Gastrocnemius medialis (tissue), 4 donors: ENCODE measurements at regions not wholly inside any gene's neighbourhood (a gene's known extent, or its start where the extent isn't known, plus 50 kb on each side); places are given as distances from the start of the nearest gene placed in this dataset.

Source experiments
- ATAC-seq, 2 donors: fragments of 150-250 bp; one replicate each; pipeline ENCODE4 v1.9.1; 2016
- DNase-seq, 2 donors: peaks; one replicate each; pipeline ENCODE4 v3.0.0-alpha.2; 2019
- H3K27ac ChIP-seq, 4 donors: fragments of 200-600 bp; sonication (generic); 1 replicate in 1 of 4; 2 replicates in 3 of 4; pipeline ENCODE4 v1.5.1; 2016 to 2018; ENCODE audit warnings: mild to moderate bottlenecking in 2 of 4, moderate library complexity in 1 of 4
- H3K27me3 ChIP-seq, 3 donors: fragments of 200-600 bp; sonication (generic) in 2 of 3; 1 replicate in 1 of 3; 2 replicates in 2 of 3; pipeline versions ENCODE4 v1.5.1 to v1.6.0; 2016 to 2019; ENCODE audit warnings: mild to moderate bottlenecking in 1 of 3, moderate library complexity in 1 of 3
- H3K36me3 ChIP-seq, 2 donors: fragments of 200-600 bp; sonication (generic) in 1 of 2; one replicate each; pipeline ENCODE4 v1.5.1; 2017 to 2018
- H3K4me1 ChIP-seq, 2 donors: fragments of 200-600 bp; sonication (generic) in 1 of 2; one replicate each; pipeline ENCODE4 v1.5.1; 2016 to 2017; ENCODE audit warnings: mild to moderate bottlenecking in 2 of 2
- H3K4me3 ChIP-seq, 4 donors: fragments of 200-600 bp; sonication (generic) in 3 of 4; 1 replicate in 1 of 4; 2 replicates in 3 of 4; pipeline ENCODE4 v1.5.1; 2016 to 2019; ENCODE audit warnings: mild to moderate bottlenecking in 2 of 4
- H3K9me3 ChIP-seq, 3 donors: fragments of 200-600 bp; sonication (generic) in 2 of 3; 1 replicate in 1 of 3; 2 replicates in 2 of 3; pipeline ENCODE4 v1.5.1; 2016 to 2019
- POLR2A ChIP-seq, 2 donors: fragments of 450-650 bp; IDR thresholded peaks; one replicate each; pipeline ENCODE4 v1.6.1; 2017; ENCODE audit warnings: antibody characterized with exemption in 2 of 2, mild to moderate bottlenecking in 2 of 2, moderate library complexity in 2 of 2
- in situ Hi-C, 4 donors: fragments of 200-750 bp; cut with MboI; loops; one replicate each; pipeline versions ENCODE4 v1.15.0 to v1.8.0; 2017; ENCODE audit warnings: low sequenced_read_pairs in 4 of 4
- intact Hi-C: fragments of 100-400 bp; cut with DNase I; formaldehyde crosslinking; loops from one replicate; pipeline ENCODE4 v1.15.1; 2023; ENCODE audit warnings: low total_unique reads
- TF ChIP-seq, protein P1 (sequence below), 5 experiments: fragments of 450-650 bp in 3 of 5; fragments of 200-600 bp in 2 of 5; sonication (generic) in 2 of 5; IDR thresholded peaks in 4 of 5; conservative IDR thresholded peaks in 1 of 5; 1 replicate in 4 of 5; 2 replicates in 1 of 5; pipeline ENCODE4 v1.5.1; 2016 to 2019; ENCODE audit warnings: antibody characterized with exemption in 5 of 5, mild to moderate bottlenecking in 3 of 5, moderate library complexity in 3 of 5

DNA sequence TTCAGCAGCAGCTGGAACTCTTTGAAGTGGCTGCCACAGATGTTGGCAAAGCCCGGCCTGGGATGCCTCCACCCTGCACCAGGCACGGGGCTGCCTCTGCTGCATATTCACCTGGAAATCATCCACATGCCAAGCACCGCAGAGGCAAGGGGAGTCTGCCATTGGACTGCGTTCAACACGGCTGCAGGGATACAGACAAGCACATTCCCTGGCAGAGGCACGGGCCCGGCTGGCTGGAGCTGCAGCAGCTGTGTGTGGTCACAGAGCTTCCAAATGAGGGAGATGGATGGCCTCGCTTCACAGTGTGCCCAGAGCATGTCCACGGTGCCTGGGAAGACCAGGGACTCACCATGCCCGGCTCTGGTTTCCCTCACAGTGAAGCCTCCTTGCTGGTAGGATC is 1378.9 kb downstream of the TBC1D22A start:
- H3K36me3 ChIP-seq: no peaks in the 10 kb centered on the region
- H3K9me3 ChIP-seq: no peaks in the 10 kb centered on the region
- ATAC-seq: no peak
- DNase-seq: no peak
- no peaks in the 10 kb centered on the region for H3K4me1 ChIP-seq
- no peak overlapping the region for H3K4me3 ChIP-seq
- in situ Hi-C loops (no loop called here), intact Hi-C loops (no loop called here)
- no peak overlapping the region for H3K27ac ChIP-seq
- TF ChIP-seq, protein P1, sequence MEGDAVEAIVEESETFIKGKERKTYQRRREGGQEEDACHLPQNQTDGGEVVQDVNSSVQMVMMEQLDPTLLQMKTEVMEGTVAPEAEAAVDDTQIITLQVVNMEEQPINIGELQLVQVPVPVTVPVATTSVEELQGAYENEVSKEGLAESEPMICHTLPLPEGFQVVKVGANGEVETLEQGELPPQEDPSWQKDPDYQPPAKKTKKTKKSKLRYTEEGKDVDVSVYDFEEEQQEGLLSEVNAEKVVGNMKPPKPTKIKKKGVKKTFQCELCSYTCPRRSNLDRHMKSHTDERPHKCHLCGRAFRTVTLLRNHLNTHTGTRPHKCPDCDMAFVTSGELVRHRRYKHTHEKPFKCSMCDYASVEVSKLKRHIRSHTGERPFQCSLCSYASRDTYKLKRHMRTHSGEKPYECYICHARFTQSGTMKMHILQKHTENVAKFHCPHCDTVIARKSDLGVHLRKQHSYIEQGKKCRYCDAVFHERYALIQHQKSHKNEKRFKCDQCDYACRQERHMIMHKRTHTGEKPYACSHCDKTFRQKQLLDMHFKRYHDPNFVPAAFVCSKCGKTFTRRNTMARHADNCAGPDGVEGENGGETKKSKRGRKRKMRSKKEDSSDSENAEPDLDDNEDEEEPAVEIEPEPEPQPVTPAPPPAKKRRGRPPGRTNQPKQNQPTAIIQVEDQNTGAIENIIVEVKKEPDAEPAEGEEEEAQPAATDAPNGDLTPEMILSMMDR (IDR thresholded peaks at IDR 0.05 in 4 of 5, conservative IDR thresholded peaks at IDR 0.05 in 1 of 5): no peak
- no peak for TF ChIP-seq POLR2A (IDR thresholded peaks at IDR 0.05)
- H3K27me3 ChIP-seq: peaks cover 0 to 10% (median 0%) of the 10 kb centered on the region in 3 donors

DNA sequence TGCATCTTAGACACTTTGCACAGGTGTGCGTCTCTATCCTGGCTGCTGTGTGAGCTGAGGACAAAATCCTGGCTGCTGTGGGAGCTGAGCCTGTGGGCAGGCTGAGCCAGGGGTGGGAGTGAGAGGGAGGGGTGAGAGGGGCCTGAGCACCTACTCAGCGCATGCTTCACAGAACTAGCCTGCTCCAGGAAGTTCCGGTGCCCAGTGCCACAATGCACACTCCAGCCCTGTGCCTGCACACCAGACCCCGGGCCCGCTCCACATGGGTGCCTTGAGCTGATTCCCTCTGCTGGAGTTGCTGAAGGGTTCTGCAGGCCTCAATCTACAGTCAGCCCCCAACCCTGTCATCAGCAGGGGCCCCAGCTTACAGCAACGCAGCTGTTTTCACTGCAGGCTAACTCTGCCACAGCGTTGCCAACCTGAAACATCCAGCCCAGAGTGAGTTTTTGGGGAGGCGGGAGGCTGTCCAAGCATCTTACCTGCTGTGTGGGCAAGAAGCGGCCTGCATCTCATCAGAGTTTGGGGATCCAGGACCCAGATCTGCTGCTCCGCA is 1377.9 kb downstream of the TBC1D22A start:
- H3K27me3 ChIP-seq: peaks cover 0 to 10% (median 0%) of the 10 kb centered on the region in 3 donors
- H3K9me3 ChIP-seq: no peaks in the 10 kb centered on the region
- in situ Hi-C loops (no loop called here), intact Hi-C loops (no loop called here)
- no peaks in the 10 kb centered on the region for H3K4me1 ChIP-seq
- H3K36me3 ChIP-seq: no peaks in the 10 kb centered on the region
- DNase-seq (no peak), ATAC-seq (no peak)
- H3K27ac ChIP-seq: no peak overlapping the region
- H3K4me3 ChIP-seq: no peak overlapping the region
- TF ChIP-seq POLR2A (IDR thresholded peaks at IDR 0.05): no peak
- TF ChIP-seq, protein P1 (IDR thresholded peaks at IDR 0.05 in 4 of 5, conservative IDR thresholded peaks at IDR 0.05 in 1 of 5): no peak

DNA sequence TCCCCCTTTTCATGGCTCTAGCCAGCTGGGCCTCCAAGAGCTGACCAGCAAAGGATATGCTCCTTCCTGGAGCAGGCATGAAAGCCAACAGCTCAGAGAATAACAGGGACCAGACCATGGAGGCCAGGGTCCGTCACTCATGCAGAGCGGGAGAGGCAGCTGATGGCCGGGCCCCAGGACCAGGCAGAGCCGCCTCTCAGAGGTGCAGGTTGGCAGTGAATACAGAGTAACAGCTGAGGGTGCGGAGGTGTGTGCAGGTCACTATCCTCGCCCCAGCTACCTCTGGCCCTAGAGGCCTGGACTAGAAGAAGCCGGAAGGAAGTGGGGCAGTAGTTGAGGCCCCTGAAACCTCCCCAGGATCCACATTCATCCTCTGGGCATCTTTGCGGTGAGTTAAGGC is 1377.3 kb downstream of the TBC1D22A start:
- H3K36me3 ChIP-seq: no peaks in the 10 kb centered on the region
- DNase-seq (no peak), ATAC-seq (no peak)
- H3K27me3 ChIP-seq: peaks cover 0 to 10% (median 0%) of the 10 kb centered on the region in 3 donors
- no peak overlapping the region for H3K27ac ChIP-seq
- intact Hi-C loops: no loop called here
- no peak for TF ChIP-seq POLR2A (IDR thresholded peaks at IDR 0.05)
- TF ChIP-seq, protein P1 (IDR thresholded peaks at IDR 0.05 in 4 of 5, conservative IDR thresholded peaks at IDR 0.05 in 1 of 5): no peak
- peaks cover 0 to 3% (median 0%) of the 10 kb centered on the region in 3 donors for H3K9me3 ChIP-seq
- in situ Hi-C loops: no loop called here
- no peaks in the 10 kb centered on the region for H3K4me1 ChIP-seq
- H3K4me3 ChIP-seq: no peak overlapping the region

DNA sequence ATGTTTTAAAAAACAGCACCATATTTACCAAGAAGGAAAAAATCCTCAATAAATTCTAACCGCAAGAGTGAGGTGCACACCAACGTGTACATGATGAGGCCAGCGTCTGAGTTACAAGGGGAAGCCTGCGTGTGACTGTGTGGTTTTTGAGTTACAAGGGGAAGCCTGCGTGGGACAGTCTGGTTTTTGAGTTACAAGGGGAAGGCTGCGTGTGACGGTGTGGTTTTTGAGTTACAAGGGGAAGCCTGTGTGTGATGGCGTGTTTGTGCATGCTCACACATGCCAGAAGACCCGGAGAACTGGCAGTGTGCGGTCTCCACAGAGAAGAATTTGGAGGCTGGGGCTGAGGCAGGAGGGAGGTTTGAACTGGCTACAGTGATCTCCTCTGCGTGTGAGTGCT is 1376.4 kb downstream of the TBC1D22A start:
- no peaks in the 10 kb centered on the region for H3K4me1 ChIP-seq
- no peak overlapping the region for H3K4me3 ChIP-seq
- peaks cover 0 to 9% (median 0%) of the 10 kb centered on the region in 3 donors for H3K9me3 ChIP-seq
- DNase-seq (no peak), ATAC-seq (no peak)
- no peaks in the 10 kb centered on the region for H3K36me3 ChIP-seq
- intact Hi-C loops: no loop called here
- no peak overlapping the region for H3K27ac ChIP-seq
- H3K27me3 ChIP-seq: peaks cover 0 to 10% (median 0%) of the 10 kb centered on the region in 3 donors
- in situ Hi-C loops: no loop called here
- TF ChIP-seq POLR2A (IDR thresholded peaks at IDR 0.05): no peak
- TF ChIP-seq, protein P1 (IDR thresholded peaks at IDR 0.05 in 4 of 5, conservative IDR thresholded peaks at IDR 0.05 in 1 of 5): no peak

DNA sequence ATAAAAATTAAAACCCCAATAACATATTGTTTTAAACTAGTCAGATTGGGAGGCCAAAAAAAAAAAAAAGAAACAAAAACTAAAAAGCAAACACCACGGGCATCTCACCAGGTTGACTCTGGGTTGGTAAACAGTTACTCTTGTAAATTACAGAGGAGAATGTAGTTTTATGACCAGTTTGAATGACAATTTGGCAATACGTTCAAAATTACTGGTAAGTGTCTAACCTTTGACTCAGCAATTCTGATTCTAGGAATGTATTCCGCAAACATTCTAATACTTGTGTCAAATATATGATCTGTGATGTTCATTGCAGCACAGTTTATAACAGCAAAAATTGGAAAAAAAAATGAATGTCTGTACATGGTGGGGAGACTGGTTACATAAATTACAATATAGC is 1376.0 kb downstream of the TBC1D22A start:
- Histone ChIP-seq H3K9me3 (peaks cover 0 to 9% (median 0%) of the 10 kb centered on the region in 3 donors), H3K36me3 (no peaks in the 10 kb centered on the region), H3K27me3 (peaks cover 0 to 7% (median 0%) of the 10 kb centered on the region in 3 donors), H3K27ac (no peak overlapping the region), H3K4me1 (no peaks in the 10 kb centered on the region), H3K4me3 (no peak overlapping the region)
- DNase-seq (no peak), ATAC-seq (no peak)
- TF ChIP-seq, protein P1 (IDR thresholded peaks at IDR 0.05 in 4 of 5, conservative IDR thresholded peaks at IDR 0.05 in 1 of 5): no peak
- no peak for TF ChIP-seq POLR2A (IDR thresholded peaks at IDR 0.05)
- intact Hi-C loops: no loop called here
- in situ Hi-C loops: no loop called here
